OCI-LY1 (cell line): ENCODE measurements at regions not wholly inside any gene's neighbourhood (a gene's known extent, or its start where the extent isn't known, plus 50 kb on each side); places are given as distances from the start of the nearest gene placed in this dataset.

Experiments
- CTCF ChIP-seq: fragments of 200-600 bp; sonication (generic), shearing (Covaris generic); IDR thresholded peaks from 2 replicates; pipeline ENCODE4 v1.5.1; 2017; ENCODE audit warnings: mild to moderate bottlenecking, antibody characterized with exemption, low read length, moderate library complexity, mixed read lengths
- EZH2 ChIP-seq: fragments of 200-600 bp; sonication (generic), shearing (Covaris generic); IDR thresholded peaks from 2 replicates; pipeline ENCODE4 v1.8.0; 2017; ENCODE audit warnings: borderline replicate concordance, mixed run types, mild to moderate bottlenecking, antibody characterized with exemption, low read length, moderate library complexity, mixed read lengths

- TF ChIP-seq EZH2 (no peak), CTCF (no peak)
Measured at GRCh38 chr2:129891341-129892320, 87.8 kb upstream of the RAB6C start.
